ENCODE measurements at regions not wholly inside any gene's neighbourhood (a gene's known extent, or its start where the extent isn't known, plus 50 kb on each side); places are given as distances from the start of the nearest gene placed in this dataset.

DNA sequence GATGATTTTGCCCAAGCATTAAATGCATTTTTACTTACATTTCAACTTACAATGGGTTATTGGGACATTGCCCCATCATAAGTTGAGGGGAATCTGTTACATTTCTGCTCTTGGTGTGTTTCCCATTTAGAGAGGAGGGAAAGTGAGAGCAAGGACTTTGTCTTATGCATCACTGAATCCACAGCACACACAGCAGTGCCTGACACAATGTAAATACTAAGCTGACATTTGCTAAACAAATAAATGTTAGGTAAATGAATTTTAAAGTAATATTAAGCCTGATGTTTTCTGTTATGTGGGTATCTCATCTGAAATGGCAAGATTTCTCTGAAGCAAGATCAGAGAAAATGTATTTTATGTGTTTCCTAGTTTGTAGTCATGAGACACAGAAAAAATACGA lies 143.6 kb upstream of the STXBP5 start (continued):
- peak; percentile 38; the same call in 1 of the 2 replicates for TF ChIP-seq ZNF646 (CRISPR knock-in tag; IDR thresholded peaks at IDR 0.05)
- TF ChIP-seq ZNF644 (CRISPR knock-in tag; IDR thresholded peaks at IDR 0.05; ENCODE audit: low read depth): peak; percentile 33; the same call in 1 of the 2 replicates
- TF ChIP-seq SMARCE1 (IDR thresholded peaks at IDR 0.05; ENCODE audit: borderline replicate concordance): peak; percentile 91
- peak; percentile 53 for TF ChIP-seq CEBPG (CRISPR knock-in tag; IDR thresholded peaks at IDR 0.05)
- peak; percentile 66; the same call in 1 of the 2 replicates for TF ChIP-seq ZBTB20 (CRISPR knock-in tag; IDR thresholded peaks at IDR 0.05; ENCODE audit: borderline replicate concordance, low read depth)
- TF ChIP-seq EHMT2 (IDR thresholded peaks at IDR 0.05; ENCODE audit: borderline replicate concordance, low read depth, low read length): peak; percentile 58; the same call in 1 of the 2 replicates
- TF ChIP-seq MEIS2 (CRISPR knock-in tag; IDR thresholded peaks at IDR 0.05): peak; percentile 60; the same call in 1 of the 2 replicates
- TF ChIP-seq, protein P1, sequence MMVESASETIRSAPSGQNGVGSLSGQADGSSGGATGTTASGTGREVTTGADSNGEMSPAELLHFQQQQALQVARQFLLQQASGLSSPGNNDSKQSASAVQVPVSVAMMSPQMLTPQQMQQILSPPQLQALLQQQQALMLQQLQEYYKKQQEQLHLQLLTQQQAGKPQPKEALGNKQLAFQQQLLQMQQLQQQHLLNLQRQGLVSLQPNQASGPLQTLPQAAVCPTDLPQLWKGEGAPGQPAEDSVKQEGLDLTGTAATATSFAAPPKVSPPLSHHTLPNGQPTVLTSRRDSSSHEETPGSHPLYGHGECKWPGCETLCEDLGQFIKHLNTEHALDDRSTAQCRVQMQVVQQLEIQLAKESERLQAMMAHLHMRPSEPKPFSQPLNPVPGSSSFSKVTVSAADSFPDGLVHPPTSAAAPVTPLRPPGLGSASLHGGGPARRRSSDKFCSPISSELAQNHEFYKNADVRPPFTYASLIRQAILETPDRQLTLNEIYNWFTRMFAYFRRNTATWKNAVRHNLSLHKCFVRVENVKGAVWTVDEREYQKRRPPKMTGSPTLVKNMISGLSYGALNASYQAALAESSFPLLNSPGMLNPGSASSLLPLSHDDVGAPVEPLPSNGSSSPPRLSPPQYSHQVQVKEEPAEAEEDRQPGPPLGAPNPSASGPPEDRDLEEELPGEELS (CRISPR knock-in tag; IDR thresholded peaks at IDR 0.05): peak; percentile 37; the same call in 1 of the 2 replicates
- TF ChIP-seq MLX (CRISPR knock-in tag; IDR thresholded peaks at IDR 0.05): peak; percentile 85
- peak; percentile 85; the same call in 1 of the 2 replicates for TF ChIP-seq ZNF614 (CRISPR knock-in tag; IDR thresholded peaks at IDR 0.05; ENCODE audit: borderline replicate concordance)
- peak; percentile 89; the same call in 1 of the 2 replicates for TF ChIP-seq ARID3A (IDR thresholded peaks at IDR 0.05; ENCODE audit: low read depth, low read length)
- peak; percentile 91 for TF ChIP-seq FOXA3 (CRISPR knock-in tag; IDR thresholded peaks at IDR 0.05)
- peak; percentile 62; the same call in 1 of the 2 replicates for TF ChIP-seq FOSL1 (CRISPR knock-in tag; IDR thresholded peaks at IDR 0.05; ENCODE audit: borderline replicate concordance)
- TF ChIP-seq, protein P2, sequence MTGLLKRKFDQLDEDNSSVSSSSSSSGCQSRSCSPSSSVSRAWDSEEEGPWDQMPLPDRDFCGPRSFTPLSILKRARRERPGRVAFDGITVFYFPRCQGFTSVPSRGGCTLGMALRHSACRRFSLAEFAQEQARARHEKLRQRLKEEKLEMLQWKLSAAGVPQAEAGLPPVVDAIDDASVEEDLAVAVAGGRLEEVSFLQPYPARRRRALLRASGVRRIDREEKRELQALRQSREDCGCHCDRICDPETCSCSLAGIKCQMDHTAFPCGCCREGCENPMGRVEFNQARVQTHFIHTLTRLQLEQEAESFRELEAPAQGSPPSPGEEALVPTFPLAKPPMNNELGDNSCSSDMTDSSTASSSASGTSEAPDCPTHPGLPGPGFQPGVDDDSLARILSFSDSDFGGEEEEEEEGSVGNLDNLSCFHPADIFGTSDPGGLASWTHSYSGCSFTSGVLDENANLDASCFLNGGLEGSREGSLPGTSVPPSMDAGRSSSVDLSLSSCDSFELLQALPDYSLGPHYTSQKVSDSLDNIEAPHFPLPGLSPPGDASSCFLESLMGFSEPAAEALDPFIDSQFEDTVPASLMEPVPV (CRISPR knock-in tag; IDR thresholded peaks at IDR 0.05): no peak
- 0 out of 2 replicates have a peak, but pooled peaks have one; percentile 27 for TF ChIP-seq BRCA1 (CRISPR knock-in tag; IDR thresholded peaks at IDR 0.05)
- no peak for TF ChIP-seq SIN3A (IDR thresholded peaks at IDR 0.05; ENCODE audit: borderline replicate concordance, low read depth, low read length)
